Duodenal mucosa (tissue), 2 donors: ENCODE measurements at regions not wholly inside any gene's neighbourhood (a gene's known extent, or its start where the extent isn't known, plus 50 kb on each side); places are given as distances from the start of the nearest gene placed in this dataset.
"Not testable (repeated sequence)": the region's sequence is repeated elsewhere in the genome, so short reads cannot be mapped to it uniquely, and the experiment has no call there.

Experiments
- H3K27ac ChIP-seq: one replicate; pipeline ENCODE4 v1.7.0; 2013; ENCODE audit warnings: low read depth, low read length
- H3K27me3 ChIP-seq, 2 donors: one replicate each; pipeline ENCODE4 v1.7.0; 2013; ENCODE audit warnings: low read length in 2 of 2, control low read depth in 1 of 2; ENCODE audit not compliant: insufficient read depth in 2 of 2, control insufficient read depth in 1 of 2
- H3K36me3 ChIP-seq, 2 donors: one replicate each; pipeline ENCODE4 v1.7.0; 2013; ENCODE audit warnings: low read length in 2 of 2, control low read depth in 1 of 2; ENCODE audit not compliant: insufficient read depth in 2 of 2, control insufficient read depth in 1 of 2
- H3K4me1 ChIP-seq, 2 donors: one replicate each; pipeline ENCODE4 v1.7.0; 2013; ENCODE audit warnings: low read length in 2 of 2, control low read depth in 1 of 2; ENCODE audit not compliant: insufficient read depth in 2 of 2, control insufficient read depth in 1 of 2
- H3K4me3 ChIP-seq, 2 donors: one replicate each; pipeline ENCODE4 v1.7.0; 2013; ENCODE audit warnings: low read length in 2 of 2, low read depth in 1 of 2
- H3K9ac ChIP-seq, 2 donors: one replicate each; pipeline ENCODE4 v1.7.0; 2013; ENCODE audit warnings: low read length in 2 of 2, low read depth in 1 of 2
- H3K9me3 ChIP-seq, 2 donors: one replicate each; pipeline ENCODE4 v1.7.0; 2013; ENCODE audit warnings: low read length in 2 of 2, control low read depth in 1 of 2; ENCODE audit not compliant: control insufficient read depth in 1 of 2

- Histone ChIP-seq H3K4me3 (no peak overlapping the region), H3K9ac (no peak overlapping the region), H3K9me3 (no peaks in the 10 kb centered on the region), H3K4me1 (no peaks in the 10 kb centered on the region), H3K27ac (no peak overlapping the region), H3K27me3 (no peaks in the 10 kb centered on the region), H3K36me3 (no peaks in the 10 kb centered on the region)
Measured at GRCh38 chr13:50740052-50740741, 103.3 kb downstream of the DLEU7 start.

- H3K9ac ChIP-seq = no peak overlapping the region
- H3K27ac ChIP-seq = no peak overlapping the region
- no peaks in the 10 kb centered on the region for H3K9me3 ChIP-seq
- H3K27me3 ChIP-seq = no peaks in the 10 kb centered on the region
- H3K4me1 ChIP-seq = no peaks in the 10 kb centered on the region
- H3K4me3 ChIP-seq = no peak overlapping the region
- H3K36me3 ChIP-seq = no peaks in the 10 kb centered on the region
Measured at GRCh38 chr13:50742353-50742752, 101.1 kb downstream of the DLEU7 start.

GRCh38 chr13:50742968-50743367, 100.5 kb downstream of the DLEU7 start:
- no peaks in the 10 kb centered on the region for H3K27me3 ChIP-seq
- H3K4me1 ChIP-seq = no peaks in the 10 kb centered on the region
- no peaks in the 10 kb centered on the region for H3K9me3 ChIP-seq
- no peak overlapping the region for H3K4me3 ChIP-seq
- H3K36me3 ChIP-seq = no peaks in the 10 kb centered on the region
- no peak overlapping the region for H3K27ac ChIP-seq
- no peak overlapping the region for H3K9ac ChIP-seq

GRCh38 chr13:50744116-50744660, 99.3 kb downstream of the DLEU7 start:
- no peak overlapping the region for H3K27ac ChIP-seq
- H3K27me3 ChIP-seq = no peaks in the 10 kb centered on the region
- no peak overlapping the region for H3K4me3 ChIP-seq
- no peaks in the 10 kb centered on the region for H3K36me3 ChIP-seq
- H3K9ac ChIP-seq = no peak overlapping the region
- no peaks in the 10 kb centered on the region for H3K4me1 ChIP-seq
- H3K9me3 ChIP-seq = no peaks in the 10 kb centered on the region

GRCh38 chr13:50745542-50746115, 97.9 kb downstream of the DLEU7 start:
- no peak overlapping the region for H3K27ac ChIP-seq
- no peak overlapping the region for H3K9ac ChIP-seq
- H3K36me3 ChIP-seq = no peaks in the 10 kb centered on the region
- no peaks in the 10 kb centered on the region for H3K4me1 ChIP-seq
- no peak overlapping the region for H3K4me3 ChIP-seq
- H3K9me3 ChIP-seq = no peaks in the 10 kb centered on the region
- H3K27me3 ChIP-seq = no peaks in the 10 kb centered on the region

- Histone ChIP-seq H3K4me1 (no peaks in the 10 kb centered on the region), H3K9ac (no peak overlapping the region), H3K27ac (no peak overlapping the region), H3K36me3 (no peaks in the 10 kb centered on the region), H3K4me3 (no peak overlapping the region), H3K9me3 (no peaks in the 10 kb centered on the region), H3K27me3 (no peaks in the 10 kb centered on the region)
Measured at GRCh38 chr13:50747737-50748350, 95.6 kb downstream of the DLEU7 start.

GRCh38 chr13:50753221-50753620, 90.3 kb downstream of the DLEU7 start:
- H3K27ac ChIP-seq, H3K36me3 ChIP-seq, H3K4me1 ChIP-seq, H3K9ac ChIP-seq, H3K9me3 ChIP-seq, H3K27me3 ChIP-seq, H3K4me3 ChIP-seq: not testable (repeated sequence)

- not testable (repeated sequence) for H3K9me3 ChIP-seq, H3K4me1 ChIP-seq, H3K27ac ChIP-seq, H3K4me3 ChIP-seq, H3K36me3 ChIP-seq, H3K27me3 ChIP-seq, H3K9ac ChIP-seq
Measured at GRCh38 chr13:50755862-50756685, 87.4 kb downstream of the DLEU7 start.

GRCh38 chr13:50757008-50757407, 86.5 kb downstream of the DLEU7 start:
- H3K9me3 ChIP-seq = no peaks in the 10 kb centered on the region
- no peak overlapping the region for H3K4me3 ChIP-seq
- no peak overlapping the region for H3K9ac ChIP-seq
- H3K4me1 ChIP-seq = no peaks in the 10 kb centered on the region
- H3K27ac ChIP-seq = no peak overlapping the region
- no peaks in the 10 kb centered on the region for H3K36me3 ChIP-seq
- no peaks in the 10 kb centered on the region for H3K27me3 ChIP-seq

GRCh38 chr13:50758796-50759195, 84.7 kb downstream of the DLEU7 start:
- Histone ChIP-seq H3K9me3 (no peaks in the 10 kb centered on the region), H3K27me3 (no peaks in the 10 kb centered on the region), H3K4me1 (no peaks in the 10 kb centered on the region), H3K9ac (no peak overlapping the region), H3K4me3 (no peak overlapping the region), H3K27ac (no peak overlapping the region), H3K36me3 (no peaks in the 10 kb centered on the region)
